Osteocyte (in vitro differentiated cells): ENCODE measurements at regions not wholly inside any gene's neighbourhood (a gene's known extent, or its start where the extent isn't known, plus 50 kb on each side); places are given as distances from the start of the nearest gene placed in this dataset.

Experiments used
- DNase-seq: peaks from one replicate; pipeline ENCODE4 v3.0.0; 2021; ENCODE audit warnings: mixed read lengths; ENCODE audit not compliant: unreplicated experiment; ENCODE audit errors: extremely low spot score
- H3K27ac Mint-ChIP-seq: one replicate; pipeline ENCODE4 v1.8.0; 2021; ENCODE audit warnings: mild to moderate bottlenecking, mixed read lengths; ENCODE audit not compliant: unreplicated experiment
- H3K27me3 Mint-ChIP-seq: one replicate; pipeline ENCODE4 v1.8.0; 2021; ENCODE audit warnings: mixed read lengths; ENCODE audit not compliant: unreplicated experiment
- H3K36me3 Mint-ChIP-seq: one replicate; pipeline ENCODE4 v1.8.0; 2021; ENCODE audit warnings: mixed read lengths; ENCODE audit not compliant: unreplicated experiment
- H3K4me1 Mint-ChIP-seq: one replicate; pipeline ENCODE4 v1.8.0; 2021; ENCODE audit warnings: mixed read lengths; ENCODE audit not compliant: unreplicated experiment
- H3K4me3 Mint-ChIP-seq: one replicate; pipeline ENCODE4 v1.8.0; 2021; ENCODE audit warnings: mild to moderate bottlenecking, moderate library complexity, mixed read lengths; ENCODE audit not compliant: unreplicated experiment
- H3K9me3 Mint-ChIP-seq: one replicate; pipeline ENCODE4 v1.8.0; 2021; ENCODE audit warnings: mixed read lengths; ENCODE audit not compliant: unreplicated experiment
- CTCF ChIP-seq: fragments of 200-600 bp; sonication (generic); IDR thresholded peaks from 2 replicates; pipeline ENCODE4 v1.5.0; 2021; ENCODE audit warnings: antibody characterized with exemption, mild to moderate bottlenecking, moderate library complexity

GRCh38 chr1:238487931-238488330 lies 597.2 kb upstream of the ZP4 start:
- no peak overlapping the region for H3K27ac Mint-ChIP-seq
- H3K9me3 Mint-ChIP-seq, result no peaks in the 10 kb centered on the region
- no peaks in the 10 kb centered on the region for H3K36me3 Mint-ChIP-seq
- no peak overlapping the region for H3K4me3 Mint-ChIP-seq
- no peak for TF ChIP-seq CTCF
- H3K4me1 Mint-ChIP-seq, result peaks cover 39% of the 10 kb centered on the region
- DNase-seq, result no peak
- H3K27me3 Mint-ChIP-seq, result no peaks in the 10 kb centered on the region

DNA sequence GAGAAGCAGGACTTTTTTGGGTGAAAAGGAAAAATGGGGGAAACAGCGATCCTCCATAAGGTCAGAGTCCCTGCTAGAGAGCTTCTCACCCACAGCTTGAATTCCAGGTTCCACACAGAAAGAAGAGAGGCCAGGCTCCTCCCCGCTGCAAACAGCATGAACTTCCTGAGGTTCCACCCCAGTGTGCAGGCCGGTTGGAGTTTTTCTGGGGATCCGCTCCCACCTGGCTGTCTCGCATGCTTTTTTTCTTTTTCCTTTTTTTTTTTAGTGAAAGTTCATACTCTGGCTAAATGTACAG lies 595.1 kb upstream of the ZP4 start:
- peak overlapping the region; percentile 84 for H3K4me3 Mint-ChIP-seq
- H3K27ac Mint-ChIP-seq, result peak overlapping the region; percentile 97
- no peaks in the 10 kb centered on the region for H3K27me3 Mint-ChIP-seq
- H3K36me3 Mint-ChIP-seq, result peaks cover 6% of the 10 kb centered on the region
- no peaks in the 10 kb centered on the region for H3K9me3 Mint-ChIP-seq
- H3K4me1 Mint-ChIP-seq, result peaks cover 57% of the 10 kb centered on the region
- no peak for DNase-seq
- TF ChIP-seq CTCF, result no peak

- TF ChIP-seq CTCF, result no peak
- Mint-ChIP-seq H3K27ac (peak overlapping the region; percentile 97), H3K27me3 (no peaks in the 10 kb centered on the region), H3K9me3 (no peaks in the 10 kb centered on the region), H3K4me1 (peaks cover 59% of the 10 kb centered on the region), H3K4me3 (peak overlapping the region; percentile 84), H3K36me3 (peaks cover 8% of the 10 kb centered on the region)
- DNase-seq, result no peak
These were observed 594.6 kb upstream of the ZP4 start for GRCh38 chr1:238485057-238485911.

- no peak for DNase-seq
- Mint-ChIP-seq H3K9me3 (no peaks in the 10 kb centered on the region), H3K36me3 (peaks cover 12% of the 10 kb centered on the region), H3K4me3 (peak overlapping the region; percentile 84), H3K4me1 (peaks cover 63% of the 10 kb centered on the region), H3K27ac (peak overlapping the region; percentile 97), H3K27me3 (no peaks in the 10 kb centered on the region)
- no peak for TF ChIP-seq CTCF
These were observed 593.4 kb upstream of the ZP4 start for GRCh38 chr1:238484121-238484520.

- H3K36me3 Mint-ChIP-seq, result peaks cover 24% of the 10 kb centered on the region
- no peak overlapping the region for H3K4me3 Mint-ChIP-seq
- peaks cover 37% of the 10 kb centered on the region for H3K4me1 Mint-ChIP-seq
- no peak for TF ChIP-seq CTCF
- no peak for DNase-seq
- no peaks in the 10 kb centered on the region for H3K9me3 Mint-ChIP-seq
- peak overlapping the region; percentile 29 for H3K27ac Mint-ChIP-seq
- no peaks in the 10 kb centered on the region for H3K27me3 Mint-ChIP-seq
These were observed 586.1 kb upstream of the ZP4 start for GRCh38 chr1:238476841-238477240.
